Gastroesophageal sphincter (tissue), 4 donors: ENCODE measurements at regions not wholly inside any gene's neighbourhood (a gene's known extent, or its start where the extent isn't known, plus 50 kb on each side); places are given as distances from the start of the nearest gene placed in this dataset.

Experiments
- ATAC-seq: fragments of 150-250 bp; one replicate; pipeline ENCODE4 v1.9.1; 2016; ENCODE audit warnings: mild to moderate bottlenecking, moderate library complexity
- H3K27ac ChIP-seq, 4 donors: fragments of 200-600 bp; sonication (generic) in 3 of 4; 1 replicate in 3 of 4; 2 replicates in 1 of 4; pipeline ENCODE4 v1.5.1; 2016 to 2019
- H3K27me3 ChIP-seq: fragments of 200-600 bp; sonication (generic); one replicate; pipeline ENCODE4 v1.5.1; 2019
- H3K36me3 ChIP-seq, 2 donors: fragments of 200-600 bp; sonication (generic); one replicate each; pipeline ENCODE4 v1.5.1; 2019; ENCODE audit warnings: control low read depth in 1 of 2
- H3K4me1 ChIP-seq, 3 donors: fragments of 200-600 bp; sonication (generic); 1 replicate in 2 of 3; 2 replicates in 1 of 3; pipeline ENCODE4 v1.5.1; 2016 to 2019; ENCODE audit warnings: control low read depth in 2 of 3
- H3K4me3 ChIP-seq, 2 donors: fragments of 200-600 bp; sonication (generic); one replicate each; pipeline ENCODE4 v1.5.1; 2019; ENCODE audit warnings: mild to moderate bottlenecking in 1 of 2, moderate library complexity in 1 of 2
- H3K9me3 ChIP-seq, 3 donors: fragments of 200-600 bp; sonication (generic); one replicate each; pipeline ENCODE4 v1.5.1; 2017 to 2019; ENCODE audit warnings: control low read depth in 2 of 3
- EP300 ChIP-seq: sonication (generic); formaldehyde crosslinking; IDR thresholded peaks from one replicate; pipeline ENCODE4 v1.6.1; 2017; ENCODE audit warnings: antibody characterized with exemption, mild to moderate bottlenecking
- POLR2A ChIP-seq, 2 donors: fragments of 450-650 bp; IDR thresholded peaks; one replicate each; pipeline ENCODE4 v1.6.1; 2017; ENCODE audit warnings: antibody characterized with exemption in 2 of 2, mild to moderate bottlenecking in 2 of 2, moderate library complexity in 1 of 2
- POLR2AphosphoS5 ChIP-seq: sonication (generic); formaldehyde crosslinking; IDR thresholded peaks from one replicate; pipeline ENCODE4 v1.6.1; 2017; ENCODE audit warnings: antibody characterized with exemption
- WGBS, 2 donors: methylation state at CpG; one replicate each; pipeline ENCODE4 v1.1.5; 2018; ENCODE audit warnings: low coverage in 1 of 2; 5-methylcytosine and 5-hydroxymethylcytosine counted together
- TF ChIP-seq, protein P1 (sequence below), 4 experiments: fragments of 200-600 bp in 2 of 4; fragments of 450-650 bp in 2 of 4; sonication (generic) in 1 of 4; IDR thresholded peaks; one replicate each; pipeline ENCODE4 v1.5.1; 2017 to 2019; ENCODE audit warnings: antibody characterized with exemption in 4 of 4, mild to moderate bottlenecking in 2 of 4, moderate library complexity in 2 of 4

DNA sequence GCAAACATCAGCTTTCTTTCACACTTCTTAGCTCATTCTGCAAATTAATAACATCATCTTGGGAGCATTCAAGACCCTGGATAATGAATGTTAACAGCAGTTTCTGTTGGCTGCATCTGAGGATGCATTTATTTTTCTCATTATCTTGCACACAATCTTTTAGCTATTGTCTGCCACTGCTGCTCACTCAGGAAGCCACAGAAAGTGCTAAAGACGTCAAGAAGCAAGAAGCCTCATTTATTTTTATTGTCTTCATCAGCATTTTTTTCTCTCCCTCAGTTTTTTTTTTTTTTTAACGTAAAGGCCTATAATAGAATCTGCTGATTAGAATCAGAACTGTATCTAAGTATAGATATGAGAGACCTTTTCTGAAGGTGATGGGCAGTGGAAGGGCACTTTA lies 1339.4 kb downstream of the FAM181B start:
- H3K9me3 ChIP-seq, result no peaks in the 10 kb centered on the region
- ATAC-seq, result no peak
- no peak overlapping the region for H3K4me3 ChIP-seq
- no peak overlapping the region for H3K27ac ChIP-seq
- H3K36me3 ChIP-seq, result no peaks in the 10 kb centered on the region
- WGBS, 2 donors, result 60 to 63% methylated on average over 1 to 2 of the region's 2 CpGs
- no peaks in the 10 kb centered on the region for H3K27me3 ChIP-seq
- H3K4me1 ChIP-seq, result no peaks in the 10 kb centered on the region
- TF ChIP-seq, protein P1, sequence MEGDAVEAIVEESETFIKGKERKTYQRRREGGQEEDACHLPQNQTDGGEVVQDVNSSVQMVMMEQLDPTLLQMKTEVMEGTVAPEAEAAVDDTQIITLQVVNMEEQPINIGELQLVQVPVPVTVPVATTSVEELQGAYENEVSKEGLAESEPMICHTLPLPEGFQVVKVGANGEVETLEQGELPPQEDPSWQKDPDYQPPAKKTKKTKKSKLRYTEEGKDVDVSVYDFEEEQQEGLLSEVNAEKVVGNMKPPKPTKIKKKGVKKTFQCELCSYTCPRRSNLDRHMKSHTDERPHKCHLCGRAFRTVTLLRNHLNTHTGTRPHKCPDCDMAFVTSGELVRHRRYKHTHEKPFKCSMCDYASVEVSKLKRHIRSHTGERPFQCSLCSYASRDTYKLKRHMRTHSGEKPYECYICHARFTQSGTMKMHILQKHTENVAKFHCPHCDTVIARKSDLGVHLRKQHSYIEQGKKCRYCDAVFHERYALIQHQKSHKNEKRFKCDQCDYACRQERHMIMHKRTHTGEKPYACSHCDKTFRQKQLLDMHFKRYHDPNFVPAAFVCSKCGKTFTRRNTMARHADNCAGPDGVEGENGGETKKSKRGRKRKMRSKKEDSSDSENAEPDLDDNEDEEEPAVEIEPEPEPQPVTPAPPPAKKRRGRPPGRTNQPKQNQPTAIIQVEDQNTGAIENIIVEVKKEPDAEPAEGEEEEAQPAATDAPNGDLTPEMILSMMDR (IDR thresholded peaks at IDR 0.05), result no peak
- TF ChIP-seq EP300 (no peak), POLR2AphosphoS5 (no peak), POLR2A (IDR thresholded peaks at IDR 0.05) (no peak)

DNA sequence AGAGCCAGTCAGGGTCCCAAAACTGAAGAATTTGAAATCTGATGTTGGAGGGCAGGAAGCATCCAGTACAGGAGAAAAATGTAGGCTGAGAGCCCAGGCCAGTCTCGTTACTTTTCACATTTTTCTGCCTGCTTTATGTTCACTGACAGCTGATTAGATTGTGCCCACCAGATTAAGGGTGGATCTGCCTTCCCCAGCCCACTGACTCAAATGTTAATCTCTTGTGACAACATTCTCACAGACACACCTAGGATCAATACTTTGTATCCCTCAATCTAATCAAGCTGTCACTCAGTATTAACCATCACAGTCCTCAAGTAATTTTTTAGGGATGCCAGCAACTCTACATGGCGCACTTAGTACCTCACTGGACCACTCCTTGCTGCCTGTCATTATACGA lies 1345.3 kb downstream of the FAM181B start:
- Histone ChIP-seq H3K27me3 (no peaks in the 10 kb centered on the region), H3K4me1 (no peaks in the 10 kb centered on the region), H3K36me3 (no peaks in the 10 kb centered on the region), H3K9me3 (no peaks in the 10 kb centered on the region), H3K27ac (no peak overlapping the region), H3K4me3 (no peak overlapping the region)
- WGBS, 2 donors, result 41 to 100% methylated on average over 2 to 3 of the region's 3 CpGs
- TF ChIP-seq POLR2A (IDR thresholded peaks at IDR 0.05) (no peak), EP300 (no peak), POLR2AphosphoS5 (no peak)
- TF ChIP-seq, protein P1 (IDR thresholded peaks at IDR 0.05), result no peak
- ATAC-seq, result no peak

DNA sequence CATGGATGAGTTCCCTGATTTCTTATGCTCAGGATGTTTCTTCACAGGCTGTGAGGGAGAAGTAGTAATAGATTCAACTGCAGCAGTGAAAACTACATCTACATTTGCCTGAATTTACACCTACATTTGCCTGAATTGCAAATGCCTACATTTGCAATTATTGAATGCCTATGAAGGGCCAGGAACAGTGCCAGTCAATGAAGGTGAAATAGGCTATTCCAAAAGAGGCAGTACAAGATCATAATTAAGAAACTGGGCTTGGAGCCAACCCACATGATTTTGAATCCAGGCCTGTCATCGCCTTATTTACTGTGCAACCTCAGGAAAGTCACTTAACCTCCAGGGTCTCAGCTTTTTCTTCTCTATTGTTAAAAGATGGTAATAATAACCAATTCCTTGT lies 1353.3 kb downstream of the FAM181B start:
- no peaks in the 10 kb centered on the region for H3K9me3 ChIP-seq
- no peaks in the 10 kb centered on the region for H3K4me1 ChIP-seq

DNA sequence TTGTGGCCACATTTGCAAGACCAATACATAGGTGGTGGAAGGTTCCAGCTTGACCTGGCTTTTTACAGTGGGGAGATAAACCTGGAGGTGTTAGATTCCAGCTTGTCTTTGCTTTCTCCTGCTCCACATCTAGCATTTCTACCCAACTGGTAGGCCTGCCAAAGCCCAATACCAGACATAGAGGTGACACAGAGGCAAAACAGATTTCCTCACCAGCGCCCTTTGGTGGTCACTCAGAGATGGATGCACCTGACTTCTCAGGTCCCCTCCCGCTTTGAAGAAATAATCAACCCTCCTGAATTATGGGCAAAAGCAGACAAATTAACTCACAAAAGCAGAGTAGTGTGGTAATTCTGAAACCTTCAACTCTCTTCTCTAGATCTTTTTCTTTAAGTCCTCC lies 1356.2 kb downstream of the FAM181B start:
- no peak overlapping the region for H3K27ac ChIP-seq
- H3K4me3 ChIP-seq, result no peak overlapping the region
- ATAC-seq, result no peak
- H3K27me3 ChIP-seq, result no peaks in the 10 kb centered on the region
- 75 to 81% methylated on average over 2 of the region's 2 CpGs for WGBS, 2 donors
- no peaks in the 10 kb centered on the region for H3K4me1 ChIP-seq
- TF ChIP-seq POLR2AphosphoS5 (no peak), POLR2A (IDR thresholded peaks at IDR 0.05) (no peak), EP300 (no peak)
- TF ChIP-seq, protein P1 (IDR thresholded peaks at IDR 0.05), result no peak
- no peaks in the 10 kb centered on the region for H3K36me3 ChIP-seq
- peaks cover 0 to 4% (median 0%) of the 10 kb centered on the region in 3 donors for H3K9me3 ChIP-seq

More for the DNA sequence above, 1353.3 kb downstream of the FAM181B start:
- H3K4me3 ChIP-seq, result no peak overlapping the region
- TF ChIP-seq POLR2A (IDR thresholded peaks at IDR 0.05), result no peak
- TF ChIP-seq EP300, result no peak
- no peak for TF ChIP-seq POLR2AphosphoS5
- TF ChIP-seq, protein P1 (IDR thresholded peaks at IDR 0.05), result no peak
- no peak overlapping the region for H3K27ac ChIP-seq
- H3K36me3 ChIP-seq, result no peaks in the 10 kb centered on the region
- WGBS, 2 donors, result 56 to 83% methylated on average over 1 of the region's 1 CpG
- ATAC-seq, result no peak
- H3K27me3 ChIP-seq, result no peaks in the 10 kb centered on the region

DNA sequence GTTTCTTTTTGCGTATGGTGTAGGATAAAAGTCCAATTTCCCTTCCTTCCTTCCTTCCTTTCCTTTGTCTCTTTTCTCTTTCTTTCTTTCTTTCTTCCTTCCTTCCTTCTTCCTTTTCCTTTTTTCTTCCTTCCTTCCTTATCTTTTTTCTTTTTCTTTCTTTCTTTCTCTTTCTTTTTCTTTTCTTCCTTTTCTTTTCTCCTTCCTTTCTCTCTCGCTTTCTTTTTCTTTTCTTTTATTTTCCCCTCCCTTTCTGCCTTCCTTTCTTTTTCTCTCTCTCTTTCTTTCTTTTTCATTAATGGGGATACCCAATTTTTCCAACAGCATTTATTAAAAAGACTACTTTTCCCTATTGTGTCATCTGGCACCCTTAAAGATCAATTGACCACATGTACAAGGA lies 1359.7 kb downstream of the FAM181B start:
- Histone ChIP-seq H3K4me1 (no peaks in the 10 kb centered on the region), H3K27ac (no peak overlapping the region), H3K27me3 (no peaks in the 10 kb centered on the region), H3K4me3 (no peak overlapping the region), H3K36me3 (no peaks in the 10 kb centered on the region), H3K9me3 (peaks cover 0 to 4% (median 0%) of the 10 kb centered on the region in 3 donors)
- WGBS, 2 donors, result 83% methylated on average over 2 of the region's 2 CpGs; no CpG with 5 or more reads in 1 of the 2 donors
- ATAC-seq, result no peak
- TF ChIP-seq, protein P1 (IDR thresholded peaks at IDR 0.05), result no peak
- no peak for TF ChIP-seq POLR2A (IDR thresholded peaks at IDR 0.05)
- no peak for TF ChIP-seq EP300
- TF ChIP-seq POLR2AphosphoS5, result no peak
